Lung (tissue), 11 donors: ENCODE measurements at regions not wholly inside any gene's neighbourhood (a gene's known extent, or its start where the extent isn't known, plus 50 kb on each side); places are given as distances from the start of the nearest gene placed in this dataset.

Experiments used
- ATAC-seq: fragments of 200-7000 bp; cut with Tn5 transposase; one replicate; pipeline ENCODE4 v1.9.1; 2020; ENCODE audit warnings: moderate number of reproducible peaks; ENCODE audit not compliant: insufficient read depth, low FRiP score
- DNase-seq, 3 donors: peaks; one replicate each; pipeline ENCODE4 v3.0.0-alpha.2; 2013 to 2017
- H3K27ac ChIP-seq, 2 donors: one replicate each; pipeline ENCODE4 v1.5.1; 2013; ENCODE audit warnings: mild to moderate bottlenecking in 2 of 2, moderate library complexity in 2 of 2, control low read depth in 1 of 2, inconsistent platforms in 1 of 2, low read depth in 1 of 2, low read length in 1 of 2
- H3K27me3 ChIP-seq, 3 donors: one replicate each; pipeline ENCODE4 v1.5.1; 2013; ENCODE audit warnings: low read length in 2 of 3; ENCODE audit not compliant: control insufficient read depth in 3 of 3, insufficient read depth in 3 of 3
- H3K36me3 ChIP-seq, 4 donors: one replicate each; pipeline ENCODE4 v1.5.1; 2013; ENCODE audit warnings: low read length in 4 of 4, mild to moderate bottlenecking in 1 of 4, moderate library complexity in 1 of 4; ENCODE audit not compliant: control insufficient read depth in 4 of 4, insufficient read depth in 4 of 4
- H3K4me1 ChIP-seq, 5 donors: one replicate each; pipeline ENCODE4 v1.5.1; 2013; ENCODE audit warnings: low read length in 5 of 5, mild to moderate bottlenecking in 2 of 5, moderate library complexity in 1 of 5; ENCODE audit not compliant: control insufficient read depth in 5 of 5, insufficient read depth in 5 of 5
- H3K4me3 ChIP-seq: one replicate; pipeline ENCODE4 v1.5.1; 2013; ENCODE audit warnings: mild to moderate bottlenecking, control low read depth, moderate library complexity
- H3K9ac ChIP-seq, 2 donors: one replicate each; pipeline ENCODE4 v1.5.1; 2013; ENCODE audit warnings: low read length in 2 of 2, control low read depth in 1 of 2; ENCODE audit not compliant: insufficient read depth in 1 of 2
- H3K9me3 ChIP-seq, 4 donors: one replicate each; pipeline ENCODE4 v1.5.1; 2013; ENCODE audit warnings: low read length in 3 of 4, mild to moderate bottlenecking in 1 of 4, moderate library complexity in 1 of 4; ENCODE audit not compliant: control insufficient read depth in 4 of 4, insufficient read depth in 3 of 4
- CTCF ChIP-seq: IDR thresholded peaks from 2 replicates; pipeline ENCODE4 v1.5.1; 2012; ENCODE audit warnings: mild to moderate bottlenecking; ENCODE audit errors: control extremely low read depth, extremely low read depth
- WGBS, 2 donors: extraction: QIAGEN DNeasy Blood & Tissue Kit; methylation state at CpG; one replicate each; pipeline ENCODE4 v1.1.7; 2013; 5-methylcytosine and 5-hydroxymethylcytosine counted together
- donor health status: control.
- donor health status: control.
- donor health status: Bipolar disorder and iron deficiency.
- donor health status: healthy.
- donor health status: DM: yes; HTN: yes; CAD: no.

GRCh38 chr4:137678796-137679195, 146.5 kb upstream of the PCDH18 start:
- Histone ChIP-seq H3K9me3 (peaks cover 0 to 3% (median 0%) of the 10 kb centered on the region in 4 donors), H3K27ac (no peak overlapping the region), H3K27me3 (no peaks in the 10 kb centered on the region), H3K36me3 (no peaks in the 10 kb centered on the region), H3K4me1 (no peaks in the 10 kb centered on the region), H3K4me3 (no peak overlapping the region), H3K9ac (no peak overlapping the region)
- DNase-seq, result no peak
- ATAC-seq, result no peak
- TF ChIP-seq CTCF, result no peak
- WGBS, 2 donors, result 68 to 78% methylated on average over 1 of the region's 1 CpG

GRCh38 chr4:137677863-137678262, 145.6 kb upstream of the PCDH18 start:
- TF ChIP-seq CTCF, result no peak
- H3K36me3 ChIP-seq, result no peaks in the 10 kb centered on the region
- H3K27me3 ChIP-seq, result no peaks in the 10 kb centered on the region
- H3K9me3 ChIP-seq, result peaks cover 0 to 3% (median 0%) of the 10 kb centered on the region in 4 donors
- no peak overlapping the region for H3K27ac ChIP-seq
- DNase-seq (peak in 2 of 3 donors; percentile 38 to 64), ATAC-seq (no peak)
- no peak overlapping the region for H3K9ac ChIP-seq
- H3K4me1 ChIP-seq, result no peaks in the 10 kb centered on the region
- no peak overlapping the region for H3K4me3 ChIP-seq

GRCh38 chr4:137676357-137676998, 144.2 kb upstream of the PCDH18 start:
- DNase-seq (no peak), ATAC-seq (no peak)
- Histone ChIP-seq H3K27ac (no peak overlapping the region), H3K4me3 (no peak overlapping the region), H3K4me1 (no peaks in the 10 kb centered on the region), H3K9me3 (peaks cover 0 to 3% (median 0%) of the 10 kb centered on the region in 4 donors), H3K27me3 (no peaks in the 10 kb centered on the region), H3K9ac (no peak overlapping the region), H3K36me3 (no peaks in the 10 kb centered on the region)
- TF ChIP-seq CTCF, result no peak
- 76 to 86% methylated on average over 1 of the region's 1 CpG for WGBS, 2 donors

- no peak for TF ChIP-seq CTCF
- Histone ChIP-seq H3K36me3 (no peaks in the 10 kb centered on the region), H3K9me3 (peaks cover 0 to 3% (median 0%) of the 10 kb centered on the region in 4 donors), H3K9ac (no peak overlapping the region), H3K27me3 (no peaks in the 10 kb centered on the region), H3K4me1 (peaks cover 0 to 6% (median 0%) of the 10 kb centered on the region in 5 donors), H3K27ac (no peak overlapping the region), H3K4me3 (no peak overlapping the region)
- WGBS, 2 donors, result 86 to 87% methylated on average over 2 of the region's 2 CpGs
- ATAC-seq, result no peak
- no peak for DNase-seq
Measured at GRCh38 chr4:137674066-137674465, 141.8 kb upstream of the PCDH18 start.
